ENCODE measurements at regions not wholly inside any gene's neighbourhood (a gene's known extent, or its start where the extent isn't known, plus 50 kb on each side); places are given as distances from the start of the nearest gene placed in this dataset.

- Histone ChIP-seq H3K4me1 (ENCODE audit: low read length) (peaks cover 29% of the 10 kb centered on the region), H2AFZ (ENCODE audit: low read length) (no peak overlapping the region), H4K20me1 (ENCODE audit: insufficient read depth, low read length) (no peaks in the 10 kb centered on the region), H3K4me2 (ENCODE audit: low read depth, low read length) (no peak overlapping the region), H3K9me2 (replicated peaks; ENCODE audit: insufficient read depth, low read length) (no peaks in the 10 kb centered on the region), H3F3A (ENCODE audit: insufficient read depth, low read length) (no peaks in the 10 kb centered on the region), H3K36me3 (replicated peaks; ENCODE audit: insufficient read depth, low read length) (no peaks in the 10 kb centered on the region), H3K4me3 (ENCODE audit: low read length) (no peak overlapping the region), H3K9ac (ENCODE audit: low read length) (no peak overlapping the region), H3K27ac (ENCODE audit: low read length) (no peak overlapping the region), H3K27me3 (replicated peaks; ENCODE audit: insufficient read depth, low read length) (no peaks in the 10 kb centered on the region), H3K79me2 (ENCODE audit: low read length) (no peaks in the 10 kb centered on the region), H3K9me3 (replicated peaks; ENCODE audit: insufficient read depth, low read length) (no peaks in the 10 kb centered on the region)
- no peak for DNase-seq
- TF ChIP-seq, protein P1, sequence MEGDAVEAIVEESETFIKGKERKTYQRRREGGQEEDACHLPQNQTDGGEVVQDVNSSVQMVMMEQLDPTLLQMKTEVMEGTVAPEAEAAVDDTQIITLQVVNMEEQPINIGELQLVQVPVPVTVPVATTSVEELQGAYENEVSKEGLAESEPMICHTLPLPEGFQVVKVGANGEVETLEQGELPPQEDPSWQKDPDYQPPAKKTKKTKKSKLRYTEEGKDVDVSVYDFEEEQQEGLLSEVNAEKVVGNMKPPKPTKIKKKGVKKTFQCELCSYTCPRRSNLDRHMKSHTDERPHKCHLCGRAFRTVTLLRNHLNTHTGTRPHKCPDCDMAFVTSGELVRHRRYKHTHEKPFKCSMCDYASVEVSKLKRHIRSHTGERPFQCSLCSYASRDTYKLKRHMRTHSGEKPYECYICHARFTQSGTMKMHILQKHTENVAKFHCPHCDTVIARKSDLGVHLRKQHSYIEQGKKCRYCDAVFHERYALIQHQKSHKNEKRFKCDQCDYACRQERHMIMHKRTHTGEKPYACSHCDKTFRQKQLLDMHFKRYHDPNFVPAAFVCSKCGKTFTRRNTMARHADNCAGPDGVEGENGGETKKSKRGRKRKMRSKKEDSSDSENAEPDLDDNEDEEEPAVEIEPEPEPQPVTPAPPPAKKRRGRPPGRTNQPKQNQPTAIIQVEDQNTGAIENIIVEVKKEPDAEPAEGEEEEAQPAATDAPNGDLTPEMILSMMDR (IDR thresholded peaks at IDR 0.05; ENCODE audit: low read length) = no peak
- no peak for TF ChIP-seq EZH2 (optimal IDR thresholded peaks at IDR 0.05; ENCODE audit: low read depth, low read length)
- TF ChIP-seq EZH2phosphoT487 (IDR thresholded peaks at IDR 0.05; ENCODE audit: low read length) = no peak
These were observed 64.5 kb upstream of the TNFAIP3 start for GRCh38 chr6:137802408-137803182.

DNA sequence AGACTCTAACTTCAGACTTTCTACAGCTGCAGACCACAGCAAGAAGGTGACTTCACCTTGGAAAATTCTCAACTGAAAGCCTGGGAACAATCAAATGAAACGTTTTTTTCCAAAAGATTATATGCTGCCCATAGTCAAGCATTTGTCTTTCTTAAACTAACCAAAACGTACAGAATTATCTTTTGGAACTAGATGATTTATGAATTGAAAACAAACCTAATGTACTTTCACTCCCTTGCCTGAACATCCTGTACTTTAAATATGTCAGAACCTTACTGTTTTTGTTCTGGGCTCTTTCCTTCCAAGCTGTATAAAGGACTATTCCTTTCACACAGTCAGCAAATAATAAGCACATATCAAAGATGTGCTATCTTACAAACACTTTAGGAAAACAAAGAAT is 62.4 kb upstream of the TNFAIP3 start:
- peaks cover 19% of the 10 kb centered on the region for H3K4me1 ChIP-seq (ENCODE audit: low read length)
- DNase-seq = no peak
- no peak overlapping the region for H3K27ac ChIP-seq (ENCODE audit: low read length)
- no peaks in the 10 kb centered on the region for H3K9me3 ChIP-seq (replicated peaks; ENCODE audit: insufficient read depth, low read length)
- H3K79me2 ChIP-seq (ENCODE audit: low read length) = no peaks in the 10 kb centered on the region
- no peak overlapping the region for H3K9ac ChIP-seq (ENCODE audit: low read length)
- no peaks in the 10 kb centered on the region for H3F3A ChIP-seq (ENCODE audit: insufficient read depth, low read length)
- H3K9me2 ChIP-seq (replicated peaks; ENCODE audit: insufficient read depth, low read length) = no peaks in the 10 kb centered on the region
- no peaks in the 10 kb centered on the region for H3K36me3 ChIP-seq (replicated peaks; ENCODE audit: insufficient read depth, low read length)
- TF ChIP-seq, protein P1 (IDR thresholded peaks at IDR 0.05; ENCODE audit: low read length) = no peak
- no peak for TF ChIP-seq EZH2 (optimal IDR thresholded peaks at IDR 0.05; ENCODE audit: low read depth, low read length)
- TF ChIP-seq EZH2phosphoT487 (IDR thresholded peaks at IDR 0.05; ENCODE audit: low read length) = no peak
- 0 out of 2 replicates have a peak overlapping the region, but pooled peaks have one; percentile 7 for H3K4me2 ChIP-seq (ENCODE audit: low read depth, low read length)
- H3K4me3 ChIP-seq (ENCODE audit: low read length) = no peak overlapping the region
- peak overlapping the region; percentile 22; the same call in 1 of the 2 replicates for H2AFZ ChIP-seq (ENCODE audit: low read length)
- no peaks in the 10 kb centered on the region for H3K27me3 ChIP-seq (replicated peaks; ENCODE audit: insufficient read depth, low read length)
- H4K20me1 ChIP-seq (ENCODE audit: insufficient read depth, low read length) = no peaks in the 10 kb centered on the region

DNA sequence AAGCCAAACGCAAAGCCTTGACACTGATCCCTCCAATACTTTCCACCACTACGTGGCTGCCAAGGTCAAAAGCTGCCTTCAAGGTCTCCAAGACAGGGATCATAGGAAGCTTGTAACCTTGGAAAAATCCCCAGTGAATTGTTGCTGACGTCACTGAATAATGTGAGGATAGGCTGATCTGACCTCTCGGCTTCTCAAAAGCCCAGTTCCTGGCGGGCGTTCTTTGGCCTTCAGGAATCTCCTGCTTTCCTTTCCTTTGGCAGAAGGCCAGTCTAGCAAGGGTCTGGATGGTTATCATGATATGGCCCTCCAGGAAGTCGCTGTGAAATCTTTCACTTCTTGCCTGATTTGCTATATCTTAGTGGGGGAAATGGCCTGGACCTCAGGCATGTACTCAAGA is 61.4 kb upstream of the TNFAIP3 start:
- Histone ChIP-seq H3K36me3 (replicated peaks; ENCODE audit: insufficient read depth, low read length) (no peaks in the 10 kb centered on the region), H3K27me3 (replicated peaks; ENCODE audit: insufficient read depth, low read length) (no peaks in the 10 kb centered on the region), H3K9me3 (replicated peaks; ENCODE audit: insufficient read depth, low read length) (no peaks in the 10 kb centered on the region), H3F3A (ENCODE audit: insufficient read depth, low read length) (no peaks in the 10 kb centered on the region), H3K27ac (ENCODE audit: low read length) (no peak overlapping the region), H4K20me1 (ENCODE audit: insufficient read depth, low read length) (no peaks in the 10 kb centered on the region), H3K79me2 (ENCODE audit: low read length) (no peaks in the 10 kb centered on the region), H3K4me2 (ENCODE audit: low read depth, low read length) (no peak overlapping the region), H3K9me2 (replicated peaks; ENCODE audit: insufficient read depth, low read length) (no peaks in the 10 kb centered on the region), H3K4me3 (ENCODE audit: low read length) (no peak overlapping the region), H3K4me1 (ENCODE audit: low read length) (peaks cover 14% of the 10 kb centered on the region), H3K9ac (ENCODE audit: low read length) (no peak overlapping the region), H2AFZ (ENCODE audit: low read length) (no peak overlapping the region)
- TF ChIP-seq EZH2phosphoT487 (IDR thresholded peaks at IDR 0.05; ENCODE audit: low read length) (no peak), EZH2 (optimal IDR thresholded peaks at IDR 0.05; ENCODE audit: low read depth, low read length) (no peak)
- TF ChIP-seq, protein P1 (IDR thresholded peaks at IDR 0.05; ENCODE audit: low read length) = no peak
- no peak for DNase-seq
